ENCODE measurements at regions not wholly inside any gene's neighbourhood (a gene's known extent, or its start where the extent isn't known, plus 50 kb on each side); places are given as distances from the start of the nearest gene placed in this dataset.
A peak's percentile ranks its signal among the peaks of the same experiment; 100 is the strongest.

GRCh38 chr14:104509673-104510072, 69.9 kb upstream of the C14orf180 start:
- intact Hi-C loops (cut with micrococcal nuclease; ENCODE audit: unreplicated experiment), result no loop called here
- BruUV-seq (replicated peaks), result no TSS peak
- Histone ChIP-seq H3K36me3 (ENCODE audit: low read depth) (no peaks in the 10 kb centered on the region), H3K27me3 (ENCODE audit: insufficient read depth, low read depth) (peaks cover 92% of the 10 kb centered on the region), H3F3A (ENCODE audit: insufficient read depth, low read depth) (no peaks in the 10 kb centered on the region), H2AFZ (no peak overlapping the region), H3K27ac (no peak overlapping the region), H4K20me1 (ENCODE audit: insufficient read depth) (0 out of 2 replicates have a peak, but pooled peaks cover 5% of the 10 kb centered on the region), H3K4me1 (replicated peaks; ENCODE audit: insufficient read depth) (no peaks in the 10 kb centered on the region), H3K79me2 (ENCODE audit: low read depth) (no peaks in the 10 kb centered on the region), H3K4me3 (no peak overlapping the region), H3K9me2 (ENCODE audit: insufficient read depth) (no peaks in the 10 kb centered on the region), H3K9me3 (ENCODE audit: insufficient read depth, low read depth) (no peaks in the 10 kb centered on the region), H3K4me2 (no peak overlapping the region)
- no peak for DNase-seq
- ChIA-PET POLR2A (ENCODE audit: unreplicated experiment) (no interaction called here), CTCF (interaction anchor here (0.7 kb wide), 1 partner anchor 312 kb away, joined by 3 read pairs; no protein-coding TSS in a partner anchor)
- TF ChIP-seq CTCF (conservative IDR thresholded peaks at IDR 0.05) (no peak), EZH2 (IDR thresholded peaks at IDR 0.05; ENCODE audit: low read depth) (no peak)

GRCh38 chr14:104510216-104510615, 69.3 kb upstream of the C14orf180 start:
- Histone ChIP-seq H3K79me2 (ENCODE audit: low read depth) (no peaks in the 10 kb centered on the region), H3K27ac (no peak overlapping the region), H3K9me2 (ENCODE audit: insufficient read depth) (no peaks in the 10 kb centered on the region), H3K36me3 (ENCODE audit: low read depth) (no peaks in the 10 kb centered on the region), H3K4me1 (replicated peaks; ENCODE audit: insufficient read depth) (no peaks in the 10 kb centered on the region), H3K9me3 (ENCODE audit: insufficient read depth, low read depth) (no peaks in the 10 kb centered on the region), H3K4me3 (no peak overlapping the region), H3K4me2 (no peak overlapping the region), H4K20me1 (ENCODE audit: insufficient read depth) (0 out of 2 replicates have a peak, but pooled peaks cover 5% of the 10 kb centered on the region), H3F3A (ENCODE audit: insufficient read depth, low read depth) (no peaks in the 10 kb centered on the region), H3K27me3 (ENCODE audit: insufficient read depth, low read depth) (peaks cover 92% of the 10 kb centered on the region), H2AFZ (no peak overlapping the region)
- CTCF ChIA-PET, result interaction anchor here (0.7 kb wide), 1 partner anchor 311 kb away, joined by 3 read pairs; no protein-coding TSS in a partner anchor
- DNase-seq, result no peak
- no peak for TF ChIP-seq CTCF (conservative IDR thresholded peaks at IDR 0.05)
- no peak for TF ChIP-seq EZH2 (IDR thresholded peaks at IDR 0.05; ENCODE audit: low read depth)
- BruUV-seq (replicated peaks), result no TSS peak
- POLR2A ChIA-PET (ENCODE audit: unreplicated experiment), result no interaction called here
- intact Hi-C loops (cut with micrococcal nuclease; ENCODE audit: unreplicated experiment), result no loop called here

- Histone ChIP-seq H3K79me2 (ENCODE audit: low read depth) (no peaks in the 10 kb centered on the region), H4K20me1 (ENCODE audit: insufficient read depth) (0 out of 2 replicates have a peak, but pooled peaks cover 5% of the 10 kb centered on the region), H3K27me3 (ENCODE audit: insufficient read depth, low read depth) (peaks cover 92% of the 10 kb centered on the region), H3K27ac (no peak overlapping the region), H3K9me3 (ENCODE audit: insufficient read depth, low read depth) (no peaks in the 10 kb centered on the region), H3K4me2 (no peak overlapping the region), H3K36me3 (ENCODE audit: low read depth) (no peaks in the 10 kb centered on the region), H3K4me3 (no peak overlapping the region), H2AFZ (no peak overlapping the region), H3K4me1 (replicated peaks; ENCODE audit: insufficient read depth) (no peaks in the 10 kb centered on the region), H3K9me2 (ENCODE audit: insufficient read depth) (no peaks in the 10 kb centered on the region), H3F3A (ENCODE audit: insufficient read depth, low read depth) (no peaks in the 10 kb centered on the region)
- no TSS peak for BruUV-seq (replicated peaks)
- ChIA-PET POLR2A (ENCODE audit: unreplicated experiment) (no interaction called here), CTCF (no interaction called here)
- intact Hi-C loops (cut with micrococcal nuclease; ENCODE audit: unreplicated experiment), result no loop called here
- peak in 1 of 2 experiments; percentile 11 for DNase-seq
- TF ChIP-seq CTCF (conservative IDR thresholded peaks at IDR 0.05) (no peak), EZH2 (IDR thresholded peaks at IDR 0.05; ENCODE audit: low read depth) (no peak)
Observed at GRCh38 chr14:104510794-104511611, 68.6 kb upstream of the C14orf180 start.
